ENCODE measurements at regions not wholly inside any gene's neighbourhood (a gene's known extent, or its start where the extent isn't known, plus 50 kb on each side); places are given as distances from the start of the nearest gene placed in this dataset.

DNA sequence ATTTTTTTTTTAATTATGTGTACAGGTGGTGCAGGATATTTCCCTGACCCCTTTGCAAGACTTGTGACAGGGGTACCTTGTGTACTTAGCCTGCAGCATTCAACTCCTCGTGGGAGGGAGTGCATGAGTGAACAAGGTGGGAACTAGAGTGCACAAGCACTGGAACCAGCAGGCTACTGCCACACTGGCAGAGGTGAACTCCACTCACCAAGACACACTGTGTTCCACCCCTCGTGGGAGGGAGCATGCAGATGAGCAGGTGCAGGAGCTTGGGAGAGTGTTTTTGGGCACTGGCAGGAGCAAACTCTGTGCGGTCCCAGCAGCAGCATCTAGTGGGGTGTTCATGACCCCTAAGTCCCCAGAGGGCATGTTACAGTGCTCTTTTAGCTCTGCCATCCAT, 282.7 kb upstream of the PLET1 start:
- DNase-seq = no peak

DNA sequence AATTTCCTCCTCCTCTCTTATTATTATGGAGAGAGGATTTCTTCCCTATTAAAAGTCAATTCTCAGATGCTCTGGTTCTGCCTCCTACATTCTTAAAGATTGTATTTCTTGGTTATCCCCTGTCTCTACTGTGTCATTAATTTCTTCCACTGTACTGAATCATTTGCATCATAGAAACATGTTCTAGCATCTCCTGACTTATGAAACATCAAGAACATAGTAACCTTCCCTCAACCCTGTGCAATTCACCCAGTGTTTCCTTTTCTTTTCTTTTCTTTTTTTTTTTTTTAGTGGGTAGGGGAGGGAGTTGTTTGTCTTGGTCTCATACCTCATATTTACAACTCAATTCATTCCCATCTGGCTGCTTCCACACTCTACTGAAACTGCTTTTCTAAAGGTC, 288.0 kb upstream of the PLET1 start:
- DNase-seq = no peak

DNA sequence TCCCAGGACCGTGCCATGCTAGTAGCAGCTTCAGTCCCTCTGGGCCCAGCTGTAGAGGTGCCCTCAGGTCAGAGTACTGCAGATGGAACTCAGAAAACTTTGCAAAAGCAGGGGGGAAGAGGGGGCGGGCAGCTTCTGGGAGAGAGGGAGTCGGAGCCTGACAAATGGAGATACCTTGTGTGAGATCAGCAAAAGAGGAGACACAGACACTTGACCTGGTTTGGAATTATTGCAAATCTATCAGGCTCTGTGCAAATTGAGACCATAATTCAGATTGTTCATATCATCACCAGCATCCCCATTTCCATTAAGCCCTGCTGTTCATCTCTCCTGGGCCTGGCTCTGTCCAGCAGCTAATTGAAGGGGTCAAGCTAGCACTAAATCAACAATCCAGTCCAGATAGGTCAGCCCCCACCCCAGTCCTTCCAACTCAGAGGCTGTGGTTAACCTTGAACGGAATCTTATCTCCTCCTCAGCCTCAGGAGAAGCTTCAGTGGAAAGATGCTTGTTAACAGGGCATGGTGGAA, 292.6 kb upstream of the PLET1 start:
- DNase-seq = no peak

DNA sequence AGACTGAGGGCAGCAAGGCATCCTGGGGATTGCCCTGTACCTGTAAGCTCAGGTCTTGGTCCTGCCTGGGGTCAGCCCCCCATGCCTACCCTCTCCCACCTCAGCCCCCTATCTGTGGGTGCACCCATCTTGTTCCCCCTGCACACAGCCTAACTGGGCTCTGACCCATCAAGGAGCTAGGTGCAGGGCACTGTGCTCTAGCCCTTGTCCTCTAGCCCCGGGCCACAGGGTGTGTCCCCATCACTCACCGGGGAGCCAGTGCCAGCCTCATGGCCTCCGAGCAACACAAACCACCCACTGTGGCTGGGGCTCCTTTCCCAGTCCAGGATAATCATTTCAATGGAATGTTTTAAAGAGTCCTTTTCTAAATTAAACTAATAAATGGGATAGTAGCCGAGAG, 293.9 kb upstream of the PLET1 start:
- no peak for DNase-seq

DNA sequence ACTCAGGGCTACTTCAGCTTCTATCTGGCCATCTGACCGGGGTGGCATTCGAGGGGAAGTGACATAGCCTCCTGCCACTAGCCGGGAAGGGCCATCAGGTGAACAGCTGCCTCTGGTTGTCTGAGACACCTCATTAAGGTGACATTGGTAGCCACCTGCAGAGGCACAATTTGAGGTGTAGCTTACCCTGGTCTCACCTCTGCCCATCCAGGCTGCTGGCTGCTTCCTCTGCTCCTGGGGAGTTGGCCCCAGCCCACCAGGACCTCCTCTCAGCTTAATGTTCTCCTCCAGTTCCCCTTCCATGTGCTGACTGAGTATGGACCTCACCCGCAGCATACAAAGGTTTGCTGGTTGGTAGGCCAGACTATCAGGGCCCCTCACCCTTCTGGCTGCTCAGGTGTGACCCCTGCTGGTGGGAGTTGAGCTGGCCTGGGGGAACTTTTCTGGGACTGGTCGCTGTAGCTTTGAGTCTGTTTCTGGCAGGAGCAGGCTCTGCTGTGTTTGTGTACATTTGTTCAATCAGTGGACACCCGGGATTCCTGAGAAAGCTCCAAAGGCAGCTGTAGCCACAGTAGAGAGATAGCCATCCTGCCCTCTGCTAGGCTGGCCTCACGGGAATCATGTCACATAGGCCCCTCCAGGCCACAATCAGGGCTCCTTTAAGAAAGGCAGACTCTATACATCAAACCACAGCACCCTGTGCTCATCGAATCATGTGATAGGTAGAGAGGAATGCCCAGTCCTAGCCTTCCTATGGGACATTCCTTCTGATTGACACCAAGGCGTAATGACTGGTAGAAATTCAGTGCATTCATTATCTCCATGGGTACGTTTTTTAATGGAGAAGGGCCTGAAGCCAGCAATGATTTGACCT, 295.1 kb upstream of the PLET1 start:
- peak; percentile 91 for DNase-seq

DNA sequence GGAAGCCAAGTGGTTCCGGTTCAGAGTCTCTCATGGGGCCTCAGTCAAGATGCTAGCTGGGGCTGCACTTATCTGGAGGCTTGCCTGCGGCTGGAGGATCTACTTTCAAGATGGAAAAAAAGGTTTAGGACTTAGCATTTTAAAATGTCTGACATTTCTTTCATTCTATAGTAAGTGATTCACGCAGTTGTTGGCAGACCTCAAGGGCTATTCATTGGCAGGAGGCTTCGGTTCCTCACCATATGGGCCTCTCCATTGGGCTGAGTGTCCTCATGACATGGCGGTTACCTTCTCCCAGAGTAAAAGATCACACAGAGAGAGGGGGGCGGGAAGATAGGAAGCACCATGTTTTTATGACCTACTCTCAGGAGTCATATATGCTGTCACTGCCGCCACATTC, 298.0 kb upstream of the PLET1 start:
- DNase-seq = no peak

DNA sequence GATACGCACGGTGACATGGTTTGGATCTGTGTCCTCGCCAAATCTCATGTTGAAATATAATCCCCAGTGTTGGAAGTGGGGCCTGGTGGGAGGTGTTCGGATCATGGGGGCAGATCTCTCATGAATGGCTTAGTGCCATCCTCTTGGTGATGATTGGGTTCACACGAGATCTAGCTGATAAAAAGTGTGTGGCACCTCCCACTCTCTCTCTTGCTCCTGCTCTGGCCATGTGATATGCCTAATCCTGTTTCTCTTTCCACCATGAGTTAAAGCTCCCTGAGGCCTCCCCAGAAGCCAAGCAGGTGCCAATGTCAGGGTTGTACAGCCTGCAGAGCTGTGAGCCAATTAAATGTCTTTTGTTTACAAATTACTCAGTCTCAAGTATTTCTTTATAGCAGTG, 303.1 kb upstream of the PLET1 start:
- DNase-seq = no peak

DNA sequence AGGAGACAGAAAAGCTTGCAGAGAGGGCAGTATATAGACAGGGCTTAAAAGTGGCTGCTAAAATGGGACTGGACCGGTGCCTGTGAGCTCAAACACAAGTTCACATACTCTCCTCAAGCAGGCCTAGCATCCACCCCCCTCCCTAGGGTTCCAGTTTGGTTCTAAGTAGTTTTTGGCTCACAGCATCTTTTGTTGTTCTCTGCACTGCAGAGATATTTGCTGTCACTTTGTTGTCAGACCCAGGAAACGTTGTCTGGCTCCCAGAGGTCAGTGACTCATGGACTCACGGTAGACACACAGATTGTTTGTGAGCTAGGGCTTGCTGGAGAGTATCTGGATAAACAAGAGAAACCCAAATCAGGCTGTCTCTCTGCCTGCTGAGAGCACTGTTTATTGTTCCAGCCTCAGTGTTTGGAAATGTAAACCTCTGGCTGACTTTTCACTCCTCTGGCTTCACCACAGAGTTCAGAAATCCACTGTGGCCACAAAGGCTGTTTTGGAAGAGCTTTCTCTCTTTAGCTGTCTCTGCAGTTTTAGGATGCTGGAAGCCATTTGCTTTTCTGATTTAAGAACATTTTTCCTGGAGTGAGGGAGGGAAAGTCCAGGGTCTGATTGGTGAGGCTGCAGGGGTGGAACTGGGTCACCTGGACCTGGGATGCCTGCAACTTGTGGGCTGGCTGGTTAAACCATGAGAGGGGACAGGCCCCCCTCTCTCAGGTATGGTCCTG, 303.7 kb upstream of the PLET1 start:
- DNase-seq = no peak

DNA sequence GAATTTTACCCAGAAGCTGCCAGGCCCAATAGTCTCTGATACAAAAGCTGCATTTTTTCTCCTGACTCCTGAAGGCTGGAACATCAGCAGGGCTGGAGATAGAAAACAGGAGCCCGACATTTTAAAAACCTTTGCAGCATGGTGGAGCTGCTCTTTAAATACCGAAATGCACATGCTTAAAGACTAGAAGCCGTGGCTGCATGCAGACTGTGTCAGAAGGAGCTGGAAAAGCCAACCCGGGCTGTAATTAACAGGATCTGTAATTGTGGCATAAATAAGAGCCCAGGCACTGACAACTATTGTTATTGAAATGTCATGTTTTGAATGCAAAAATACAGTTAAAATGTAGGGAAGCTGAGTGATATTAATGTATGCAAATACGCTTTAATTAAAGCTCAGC, 304.9 kb upstream of the PLET1 start:
- DNase-seq = no peak

DNA sequence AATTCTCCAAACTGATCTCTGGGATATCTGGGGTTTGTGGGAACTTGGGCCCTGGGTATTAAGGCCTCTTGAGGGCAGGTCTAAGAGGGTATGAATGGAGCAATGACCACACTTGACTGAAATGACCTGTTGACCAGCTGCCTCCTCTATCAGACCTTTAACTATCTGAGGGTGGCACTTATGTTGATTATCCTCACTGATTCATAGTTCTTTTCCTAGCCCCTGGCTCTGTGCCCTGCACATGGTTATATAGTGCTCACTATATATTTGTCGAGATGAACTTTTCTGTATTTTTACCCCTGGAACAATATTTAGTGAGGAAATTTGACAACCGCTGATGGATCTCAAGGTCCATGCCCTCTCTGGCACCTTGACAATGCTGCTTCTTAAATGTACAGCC, 305.5 kb upstream of the PLET1 start:
- no peak for DNase-seq

DNA sequence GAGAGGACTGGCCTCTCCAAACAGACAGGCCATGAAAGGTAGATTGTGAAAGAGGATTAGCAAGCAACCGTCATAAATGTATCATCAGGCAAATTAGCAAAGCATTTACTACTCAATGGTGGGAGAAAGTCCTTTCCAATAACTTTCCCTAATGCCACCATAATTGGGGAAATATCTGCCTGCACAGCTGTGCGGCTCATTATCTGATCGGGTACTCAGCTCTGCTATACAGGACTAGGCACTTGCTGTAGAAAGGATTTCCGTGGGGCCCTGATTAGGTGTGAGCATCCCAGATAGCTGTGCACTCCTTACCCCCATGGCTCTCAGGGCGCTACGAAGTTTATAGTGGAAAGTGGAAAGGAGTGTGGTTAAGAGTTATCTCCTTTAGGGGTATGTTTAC, 309.7 kb upstream of the PLET1 start:
- DNase-seq = no peak

DNA sequence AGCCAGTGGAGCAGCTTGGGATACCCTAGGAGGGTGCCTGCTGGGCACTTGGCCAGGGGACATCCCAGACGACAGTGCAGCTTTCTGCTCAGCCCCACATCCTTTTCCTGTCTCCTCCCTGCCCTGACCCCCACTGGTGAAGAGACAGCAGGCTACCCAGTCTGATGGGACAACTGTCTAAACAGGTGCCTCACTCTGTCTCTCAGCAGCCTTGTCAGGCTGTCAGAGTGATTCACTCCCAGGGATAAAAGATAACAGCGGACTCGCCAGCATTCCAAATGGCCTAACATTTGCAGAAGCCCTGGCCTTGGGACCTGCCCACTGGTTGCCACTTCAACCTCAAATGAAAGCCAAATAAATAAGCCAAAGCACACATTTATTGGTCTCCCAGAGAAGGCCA, 318.6 kb upstream of the PLET1 start:
- DNase-seq = no peak

DNA sequence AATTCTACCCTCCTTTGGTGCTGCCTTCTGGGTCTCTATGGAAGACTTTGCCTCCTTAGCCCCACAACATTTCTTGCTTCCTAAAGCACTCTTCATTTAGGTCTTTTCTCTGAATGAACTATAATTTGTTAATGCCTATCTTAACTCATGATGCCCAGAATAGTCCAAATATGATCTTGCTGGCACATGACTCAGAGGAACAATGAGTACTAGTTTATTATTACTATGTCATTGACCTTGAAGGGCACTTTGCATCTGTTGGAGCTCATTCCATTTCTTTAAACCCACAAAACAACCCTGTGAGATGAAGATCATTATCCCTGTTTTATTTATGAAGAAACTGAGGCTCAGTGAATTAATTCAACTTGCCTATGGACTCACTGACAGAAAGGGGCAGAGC, 320.2 kb upstream of the PLET1 start:
- DNase-seq = no peak

DNA sequence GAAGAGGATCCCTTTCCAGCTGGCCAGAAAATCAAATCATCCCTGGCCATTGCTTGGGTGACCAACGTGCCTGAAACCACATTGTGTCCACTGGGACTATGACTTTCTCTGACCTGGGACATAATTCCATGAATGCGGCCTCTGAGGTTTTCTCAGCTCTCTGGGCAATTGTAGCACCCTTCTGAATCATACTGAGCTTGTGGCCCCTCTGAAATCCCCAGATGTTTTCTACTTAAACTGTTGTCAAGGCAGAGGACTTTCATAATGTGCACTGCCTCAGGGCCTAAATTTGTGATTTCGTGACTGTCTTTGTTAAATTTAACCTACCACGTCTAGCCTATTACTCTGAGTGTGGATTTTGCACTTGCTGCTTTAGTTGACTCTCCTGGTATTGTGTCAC, 321.1 kb upstream of the PLET1 start:
- DNase-seq = no peak

DNA sequence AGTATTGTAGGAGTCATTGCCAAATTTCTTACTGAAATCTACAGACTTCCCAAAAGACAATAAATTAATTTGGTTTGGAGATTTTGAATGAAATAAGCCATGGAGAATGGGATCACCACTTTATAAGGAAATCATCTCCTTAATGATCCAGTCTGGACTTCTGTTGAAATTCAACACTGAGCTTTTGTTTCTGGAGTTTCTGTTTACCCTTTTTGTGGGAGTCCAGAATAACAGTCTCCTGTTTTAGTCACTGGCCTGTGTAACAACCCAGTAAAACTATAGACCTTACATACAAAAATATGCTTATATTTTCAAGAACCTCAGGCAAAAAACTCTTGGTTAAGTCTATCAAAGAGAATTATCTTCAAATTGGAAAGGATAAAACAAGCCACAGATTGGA, 321.7 kb upstream of the PLET1 start:
- no peak for DNase-seq

DNA sequence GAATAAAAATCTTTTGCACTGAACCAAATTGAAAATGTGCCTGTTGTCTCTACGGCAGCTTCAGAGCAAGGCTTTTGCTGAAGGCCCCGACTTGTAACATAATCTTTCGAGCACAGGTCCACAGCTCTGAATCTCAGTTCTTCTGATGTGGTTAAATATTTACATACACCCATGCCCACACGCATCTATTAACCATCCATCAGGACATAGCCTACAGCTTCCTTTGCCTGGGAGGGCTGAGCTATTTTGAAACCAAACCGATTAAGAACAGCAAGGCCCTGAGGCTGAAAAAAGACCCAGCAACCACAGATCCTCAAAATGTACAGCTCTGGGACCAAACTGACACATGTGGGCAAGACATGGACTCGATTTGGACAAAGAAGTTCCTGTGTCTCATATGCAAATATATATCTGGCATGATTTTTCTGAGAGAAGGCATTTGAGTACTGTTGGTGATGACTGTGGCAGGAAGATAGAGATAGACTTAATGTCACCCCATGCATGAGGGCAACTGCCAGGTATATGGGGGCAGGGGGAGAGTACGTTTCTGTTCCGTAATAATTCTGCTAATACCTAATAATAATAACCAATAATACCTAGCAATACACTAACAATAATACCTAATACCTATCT, 322.7 kb upstream of the PLET1 start:
- DNase-seq = no peak

DNA sequence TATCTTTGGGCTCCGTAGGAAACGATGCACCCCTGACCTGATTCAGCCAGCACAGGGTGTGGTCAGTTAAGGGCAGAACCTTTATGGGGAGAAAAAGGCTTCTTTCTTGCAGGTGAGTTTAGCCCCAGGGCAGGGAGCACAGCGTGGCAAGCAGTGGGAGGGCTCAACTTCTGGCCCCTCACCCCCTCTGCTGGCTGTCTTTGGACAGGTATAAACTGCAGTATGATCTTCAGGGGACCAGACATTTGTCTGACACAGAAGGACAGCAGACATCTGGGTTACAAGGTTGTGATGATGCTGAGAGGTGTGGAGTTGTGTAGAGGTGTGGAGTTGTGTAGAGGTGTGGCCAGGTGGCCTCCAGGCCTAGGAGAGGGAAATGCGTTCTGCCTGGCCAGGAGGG, 324.0 kb upstream of the PLET1 start:
- DNase-seq = no peak

DNA sequence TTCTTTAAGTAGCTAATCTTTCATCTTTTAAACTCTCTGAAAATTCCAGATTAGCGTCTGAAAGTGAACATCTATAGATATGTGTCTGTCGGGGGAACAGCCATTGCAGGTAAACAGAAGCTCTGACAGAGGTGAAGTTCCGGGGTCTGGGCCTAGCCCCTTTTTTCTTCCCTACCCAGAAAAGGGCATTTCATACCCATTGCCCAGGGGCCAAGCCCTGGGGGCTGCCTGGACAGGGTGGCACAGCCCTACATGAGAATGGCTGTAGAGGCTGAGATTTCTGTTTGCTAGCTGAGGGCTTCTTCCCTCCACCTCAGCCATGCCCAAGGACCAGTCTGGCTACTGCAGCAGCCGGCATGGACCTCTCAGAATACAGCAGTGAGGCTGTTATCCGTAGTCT, 327.0 kb upstream of the PLET1 start:
- DNase-seq = no peak

DNA sequence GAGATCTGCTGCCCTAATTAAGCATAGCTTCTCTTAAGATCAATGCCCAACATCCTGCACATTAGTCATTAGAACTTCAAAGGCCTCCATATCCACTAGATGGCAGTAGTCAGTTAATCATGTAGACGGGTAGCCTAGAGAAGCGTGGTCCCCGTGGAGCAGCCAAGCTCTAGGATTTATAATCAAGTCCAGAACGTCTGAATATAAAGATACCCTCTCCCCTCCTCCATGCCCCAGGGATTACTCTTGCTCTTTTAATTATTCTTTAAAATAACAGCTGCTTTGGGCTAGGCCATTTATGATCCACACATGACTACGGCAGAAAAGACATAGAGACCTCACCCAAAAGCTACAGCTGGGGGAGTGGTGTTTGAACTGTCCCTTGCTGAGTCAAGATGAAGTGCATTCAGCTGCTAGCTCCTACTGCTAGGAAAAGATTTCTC, 327.6 kb upstream of the PLET1 start:
- DNase-seq = peak; percentile 57

DNA sequence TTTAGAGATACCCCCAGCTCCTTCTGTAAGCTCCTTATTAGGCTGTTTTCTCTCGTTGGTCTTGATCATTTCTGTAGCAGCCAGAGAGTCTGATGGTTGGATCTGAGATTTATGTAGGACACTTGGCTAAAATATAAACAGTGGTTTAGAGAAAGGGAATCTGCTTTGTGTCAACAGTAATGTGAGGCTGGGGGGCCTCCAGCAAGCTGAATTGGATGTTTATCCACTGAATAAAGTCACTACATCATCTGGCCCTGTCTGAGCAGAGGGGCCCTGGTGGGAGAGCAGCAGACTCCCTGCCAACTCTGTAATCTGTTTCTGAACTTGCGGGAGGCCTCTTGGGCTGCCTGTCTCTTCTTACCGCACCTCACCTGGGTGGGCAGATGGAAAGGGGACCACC, 328.5 kb upstream of the PLET1 start:
- no peak for DNase-seq

DNA sequence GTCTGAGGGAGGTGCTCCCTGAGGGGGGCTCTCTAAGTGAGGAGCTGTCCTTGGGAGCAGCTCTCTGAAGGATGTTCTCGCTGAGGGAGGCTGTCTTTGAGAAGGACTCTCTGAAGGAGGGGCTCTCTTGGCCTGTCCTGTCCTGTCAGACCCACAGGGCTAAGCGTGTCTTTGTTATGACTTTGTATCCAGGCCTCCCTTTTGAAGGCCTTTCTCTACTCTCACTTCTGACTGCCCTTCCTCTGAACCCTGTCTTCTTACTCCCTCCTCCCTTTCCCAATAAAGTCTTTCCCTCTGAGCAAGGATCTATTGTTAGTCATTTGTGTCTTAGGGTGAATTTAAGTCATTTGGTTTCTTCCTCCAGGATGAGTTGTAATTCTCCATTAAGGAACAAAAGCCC, 330.1 kb upstream of the PLET1 start:
- no peak for DNase-seq

DNA sequence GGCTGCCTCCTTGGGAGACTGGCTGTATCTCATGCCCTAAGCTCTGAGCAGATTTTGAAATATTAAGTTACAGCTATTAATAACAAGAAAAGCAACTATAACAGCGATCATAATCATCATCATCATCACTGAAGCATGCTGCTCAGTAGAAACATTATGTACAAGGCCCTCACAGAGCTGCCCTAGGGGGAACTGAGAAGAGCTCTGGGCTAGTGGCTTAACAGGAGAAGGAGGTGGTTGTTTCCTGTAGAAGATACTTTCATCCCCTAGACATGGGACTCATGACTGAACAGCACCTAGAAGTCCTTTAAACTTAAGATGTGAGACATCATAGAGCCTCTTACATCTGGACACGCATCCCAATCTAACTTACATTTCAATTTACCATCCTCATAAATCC, 332.8 kb upstream of the PLET1 start:
- no peak for DNase-seq

DNA sequence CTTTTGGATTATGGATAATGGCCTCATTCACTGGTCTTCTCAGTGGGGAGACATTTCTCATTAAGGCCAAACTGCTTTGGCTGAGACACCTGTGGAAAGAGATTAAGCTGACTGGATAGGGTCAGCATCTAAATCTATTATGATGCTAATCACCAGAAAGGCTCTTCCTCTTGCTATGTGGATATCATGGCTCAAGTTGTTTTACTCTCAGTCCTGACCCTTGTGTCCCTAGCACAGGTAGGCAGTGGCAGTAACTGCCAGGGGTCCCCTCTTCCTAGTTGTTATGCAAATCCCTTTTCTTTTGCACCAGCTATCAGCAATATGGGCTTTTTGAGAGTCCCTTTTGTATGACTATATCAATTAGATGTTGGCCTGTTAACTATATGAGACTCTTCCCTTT, 335.7 kb upstream of the PLET1 start:
- DNase-seq = no peak

DNA sequence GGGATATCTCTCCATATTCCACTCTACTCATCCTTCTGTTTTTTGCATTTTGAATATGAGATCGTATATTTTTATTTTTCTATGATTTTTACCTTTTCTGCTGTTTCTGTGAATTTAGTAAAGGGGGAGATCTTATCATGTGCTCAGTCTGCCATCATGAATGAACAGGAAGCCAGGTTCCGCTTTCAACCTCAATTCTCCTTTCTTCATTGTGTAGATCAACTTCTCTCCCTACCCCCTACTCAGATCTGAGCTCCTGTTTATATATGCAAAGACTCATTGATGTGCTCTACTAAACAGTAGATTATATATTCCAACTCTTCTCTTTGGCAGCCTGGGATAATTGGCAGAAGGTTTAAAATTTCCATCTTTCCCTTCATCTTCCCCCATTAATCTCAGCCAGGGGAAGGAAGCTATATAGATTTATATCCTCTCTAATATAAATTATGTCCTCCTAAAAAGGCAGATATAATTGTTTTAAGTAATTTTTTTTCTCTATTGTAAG, 336.7 kb upstream of the PLET1 start:
- no peak for DNase-seq

All from activated CD8-positive, alpha-beta memory T cell treated with anti-CD3 and anti-CD28 coated beads, Interleukin-2, amount 50 U/mL, for 48 hours (primary cell).